ENCODE measurements at regions not wholly inside any gene's neighbourhood (a gene's known extent, or its start where the extent isn't known, plus 50 kb on each side); places are given as distances from the start of the nearest gene placed in this dataset.

GRCh38 chr2:147792966-147793617, 51.7 kb upstream of the ACVR2A start:
- DNase-seq (ENCODE audit: low read depth): no peak

- DNase-seq (ENCODE audit: low read depth): no peak
Measured at GRCh38 chr2:147790580-147790979, 54.2 kb upstream of the ACVR2A start.

- DNase-seq (ENCODE audit: low read depth): no peak
Measured at GRCh38 chr2:147789720-147790119, 55.1 kb upstream of the ACVR2A start.

GRCh38 chr2:147789287-147789686, 55.5 kb upstream of the ACVR2A start:
- DNase-seq (ENCODE audit: low read depth): no peak

- no peak for DNase-seq (ENCODE audit: low read depth)
Measured at GRCh38 chr2:147782141-147782930, 62.5 kb upstream of the ACVR2A start.

GRCh38 chr2:147779440-147779839, 65.4 kb upstream of the ACVR2A start:
- DNase-seq (ENCODE audit: low read depth): no peak

GRCh38 chr2:147777394-147777793, 67.4 kb upstream of the ACVR2A start:
- DNase-seq (ENCODE audit: low read depth): no peak

GRCh38 chr2:147774805-147775204, 70.0 kb upstream of the ACVR2A start:
- no peak for DNase-seq (ENCODE audit: low read depth)

- no peak for DNase-seq (ENCODE audit: low read depth)
Measured at GRCh38 chr2:147773479-147773878, 71.3 kb upstream of the ACVR2A start.

- DNase-seq (ENCODE audit: low read depth): no peak
Measured at GRCh38 chr2:147772781-147773180, 72.0 kb upstream of the ACVR2A start.

- no peak for DNase-seq (ENCODE audit: low read depth)
Measured at GRCh38 chr2:147763861-147764260, 81.0 kb upstream of the ACVR2A start.

GRCh38 chr2:147760984-147761383, 83.8 kb upstream of the ACVR2A start:
- DNase-seq (ENCODE audit: low read depth): no peak

- no peak for DNase-seq (ENCODE audit: low read depth)
Measured at GRCh38 chr2:147759536-147759935, 85.3 kb upstream of the ACVR2A start.

- no peak for DNase-seq (ENCODE audit: low read depth)
Measured at GRCh38 chr2:147758821-147759220, 86.0 kb upstream of the ACVR2A start.

- DNase-seq (ENCODE audit: low read depth): no peak
Measured at GRCh38 chr2:147756069-147756468, 88.8 kb upstream of the ACVR2A start.

GRCh38 chr2:147740211-147740927, 104.5 kb upstream of the ACVR2A start:
- DNase-seq (ENCODE audit: low read depth): no peak

- no peak for DNase-seq (ENCODE audit: low read depth)
Measured at GRCh38 chr2:147739508-147739907, 105.3 kb upstream of the ACVR2A start.

- no peak for DNase-seq (ENCODE audit: low read depth)
Measured at GRCh38 chr2:147718831-147719230, 126.0 kb upstream of the ACVR2A start.

- DNase-seq (ENCODE audit: low read depth): no peak
Measured at GRCh38 chr2:147716906-147717305, 127.9 kb upstream of the ACVR2A start.

- no peak for DNase-seq (ENCODE audit: low read depth)
Measured at GRCh38 chr2:147715807-147716206, 129.0 kb upstream of the ACVR2A start.

- no peak for DNase-seq (ENCODE audit: low read depth)
Measured at GRCh38 chr2:147714582-147714981, 130.2 kb upstream of the ACVR2A start.

GRCh38 chr2:147713349-147713748, 131.5 kb upstream of the ACVR2A start:
- no peak for DNase-seq (ENCODE audit: low read depth)

GRCh38 chr2:147712051-147712450, 132.8 kb upstream of the ACVR2A start:
- no peak for DNase-seq (ENCODE audit: low read depth)
